GM23248 (cell line): ENCODE measurements at regions not wholly inside any gene's neighbourhood (a gene's known extent, or its start where the extent isn't known, plus 50 kb on each side); places are given as distances from the start of the nearest gene placed in this dataset.

Source experiments
- DNase-seq: peaks from one replicate; pipeline ENCODE4 v3.0.0-alpha.2; 2015
- H2AFZ ChIP-seq: fragments of 200-600 bp; sonication (generic); 2 replicates; pipeline ENCODE4 v1.6.1; 2016; ENCODE audit warnings: antibody characterized with exemption
- H3F3A ChIP-seq: fragments of 200-600 bp; sonication (generic); 2 replicates; pipeline ENCODE4 v1.6.1; 2016; ENCODE audit warnings: mild to moderate bottlenecking, antibody characterized with exemption, mixed run types; ENCODE audit not compliant: insufficient read depth
- H3K27ac ChIP-seq: fragments of 200-600 bp; sonication (generic); 2 replicates; pipeline ENCODE4 v1.5.1; 2016; ENCODE audit warnings: mild to moderate bottlenecking
- H3K27me3 ChIP-seq: fragments of 200-600 bp; sonication (generic); replicated peaks from 2 replicates; pipeline ENCODE4 v1.6.1; 2016; ENCODE audit warnings: mild to moderate bottlenecking; ENCODE audit not compliant: insufficient read depth
- H3K36me3 ChIP-seq: fragments of 200-600 bp; sonication (generic); 2 replicates; pipeline ENCODE4 v1.6.1; 2016; ENCODE audit warnings: low read depth, mild to moderate bottlenecking
- H3K4me1 ChIP-seq: fragments of 200-600 bp; sonication (generic); 2 replicates; pipeline ENCODE4 v1.6.1; 2016; ENCODE audit warnings: mild to moderate bottlenecking; ENCODE audit not compliant: insufficient read depth
- H3K4me2 ChIP-seq: fragments of 200-600 bp; sonication (generic); one replicate; pipeline ENCODE4 v1.6.1; 2016; ENCODE audit warnings: mild to moderate bottlenecking; ENCODE audit not compliant: unreplicated experiment
- H3K4me3 ChIP-seq: fragments of 200-600 bp; sonication (generic); 2 replicates; pipeline ENCODE4 v1.5.1; 2016; ENCODE audit warnings: mild to moderate bottlenecking
- H3K79me2 ChIP-seq: fragments of 200-600 bp; sonication (generic); 2 replicates; pipeline ENCODE4 v1.6.1; 2016; ENCODE audit warnings: mild to moderate bottlenecking; ENCODE audit not compliant: insufficient read depth
- H3K9ac ChIP-seq: fragments of 200-600 bp; sonication (generic); 2 replicates; pipeline ENCODE4 v1.6.1; 2016; ENCODE audit warnings: mild to moderate bottlenecking
- H3K9me2 ChIP-seq: fragments of 200-600 bp; sonication (generic); 2 replicates; pipeline ENCODE4 v1.6.1; 2016; ENCODE audit warnings: mixed run types, mild to moderate bottlenecking, moderate library complexity; ENCODE audit not compliant: insufficient read depth
- H3K9me3 ChIP-seq: fragments of 200-600 bp; sonication (generic); one replicate; pipeline ENCODE4 v1.6.1; 2017; ENCODE audit warnings: low read depth
- H4K20me1 ChIP-seq: fragments of 200-600 bp; sonication (generic); 2 replicates; pipeline ENCODE4 v1.6.0; 2016; ENCODE audit not compliant: insufficient read depth
- EZH2 ChIP-seq: fragments of 200-600 bp; sonication (generic); IDR thresholded peaks from 2 replicates; pipeline ENCODE4 v1.6.1; 2018; ENCODE audit warnings: antibody characterized with exemption, mild to moderate bottlenecking; ENCODE audit not compliant: insufficient read depth, poor library complexity, severe bottlenecking
- EZH2phosphoT487 ChIP-seq: fragments of 200-600 bp; sonication (generic); IDR thresholded peaks from 2 replicates; pipeline ENCODE4 v1.6.1; 2018; ENCODE audit warnings: antibody characterized with exemption, moderate library complexity, mild to moderate bottlenecking, low read depth; ENCODE audit not compliant: insufficient read depth
- whole genome bisulfite sequencing, 2 experiments: methylation state at CpG; one replicate each; pipeline ENCODE4 v1.1.6; 2015 to 2017; ENCODE audit warnings: low lambda C conversion rate in 2 of 2, low coverage in 1 of 2; ENCODE audit errors: missing lambda C conversion rate in 2 of 2; 5-methylcytosine and 5-hydroxymethylcytosine counted together
- in situ Hi-C: fragments of 300-500 bp; cut with MboI; formaldehyde crosslinking; loops from 2 replicates; pipeline ENCODE4 v1.15.0; 2020

DNA sequence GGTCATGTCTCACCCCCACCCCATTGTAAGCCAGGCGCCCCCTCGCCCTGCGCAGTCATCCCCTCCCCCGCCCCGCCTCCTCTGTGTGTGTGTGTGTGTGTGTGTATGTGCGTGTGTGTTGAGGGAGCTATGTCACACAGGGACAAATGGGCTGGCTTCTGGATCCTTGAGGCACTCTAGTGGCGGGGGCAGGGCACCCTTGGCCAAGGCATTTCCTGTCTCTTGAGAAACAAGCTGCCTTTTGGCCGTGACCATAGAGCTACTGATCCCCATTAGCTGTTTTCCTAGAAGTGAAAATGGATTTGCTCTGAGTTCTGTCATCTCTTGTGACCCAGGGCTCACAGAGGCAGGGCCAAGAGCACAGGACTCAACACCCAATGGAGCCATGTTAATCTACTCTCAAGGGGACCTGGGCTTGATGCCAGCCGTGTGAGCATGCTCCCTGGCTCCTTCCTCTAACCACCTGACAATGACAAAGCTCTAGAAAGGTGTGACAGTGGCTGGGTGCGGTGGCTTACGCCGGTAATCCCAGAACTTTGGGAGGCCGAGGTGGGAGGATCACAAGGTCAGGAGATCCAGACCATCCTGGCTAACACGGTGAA lies 162.5 kb upstream of the BCOR start:
- 84% methylated on average over 6 to 9 of the region's 14 CpGs for WGBS, 2 experiments
- TF ChIP-seq EZH2 (no peak), EZH2phosphoT487 (no peak)
- H3K4me2 ChIP-seq = no peak overlapping the region
- DNase-seq = peak; percentile 26
- no peaks in the 10 kb centered on the region for H3K36me3 ChIP-seq
- H3K27ac ChIP-seq = no peak overlapping the region
- H3F3A ChIP-seq = peaks cover 10% of the 10 kb centered on the region
- H3K9ac ChIP-seq = no peak overlapping the region
- peaks cover 15% of the 10 kb centered on the region for H3K4me1 ChIP-seq
- no peaks in the 10 kb centered on the region for H3K9me3 ChIP-seq
- no peaks in the 10 kb centered on the region for H4K20me1 ChIP-seq
- H3K27me3 ChIP-seq = no peaks in the 10 kb centered on the region
- in situ Hi-C loops = loop anchor here (25.0 kb wide), 1 partner anchor 523 kb away; no protein-coding TSS in a partner anchor
- no peak overlapping the region for H3K4me3 ChIP-seq
- H3K79me2 ChIP-seq = no peaks in the 10 kb centered on the region
- no peak overlapping the region for H2AFZ ChIP-seq
- H3K9me2 ChIP-seq = no peaks in the 10 kb centered on the region

GRCh38 chrX:40258909-40259308 lies 161.2 kb upstream of the BCOR start:
- WGBS, 2 experiments = 100% methylated on average over 6 of the region's 6 CpGs
- H3K4me2 ChIP-seq = no peak overlapping the region
- H3F3A ChIP-seq = peaks cover 10% of the 10 kb centered on the region
- H3K4me3 ChIP-seq = no peak overlapping the region
- no peak for DNase-seq
- no peaks in the 10 kb centered on the region for H3K9me3 ChIP-seq
- no peaks in the 10 kb centered on the region for H3K27me3 ChIP-seq
- H3K27ac ChIP-seq = no peak overlapping the region
- H3K36me3 ChIP-seq = no peaks in the 10 kb centered on the region
- H3K4me1 ChIP-seq = peaks cover 15% of the 10 kb centered on the region
- TF ChIP-seq EZH2phosphoT487 (no peak), EZH2 (no peak)
- H2AFZ ChIP-seq = no peak overlapping the region
- H3K9me2 ChIP-seq = no peaks in the 10 kb centered on the region
- no peaks in the 10 kb centered on the region for H4K20me1 ChIP-seq
- in situ Hi-C loops = loop anchor here (25.0 kb wide), 1 partner anchor 522 kb away; no protein-coding TSS in a partner anchor
- H3K79me2 ChIP-seq = no peaks in the 10 kb centered on the region
- no peak overlapping the region for H3K9ac ChIP-seq

DNA sequence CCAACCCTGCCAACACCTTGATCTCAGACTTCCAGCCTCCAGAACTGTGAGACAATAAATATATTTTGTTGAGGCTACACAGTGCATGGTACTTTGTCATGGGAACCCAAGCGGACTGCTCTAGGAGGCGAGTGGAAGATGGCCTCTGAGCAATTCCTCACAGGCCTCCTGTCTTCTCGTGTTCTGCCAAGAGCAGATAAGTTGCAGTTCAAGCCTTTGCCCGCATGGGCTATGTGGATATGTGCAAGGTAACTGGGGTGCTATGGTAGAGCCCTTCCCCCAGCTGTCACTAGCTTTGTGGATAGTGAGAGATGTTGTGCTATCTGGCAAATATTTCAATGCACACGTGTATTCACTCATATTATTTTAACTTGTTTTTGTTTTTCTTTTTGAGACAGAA lies 156.0 kb upstream of the BCOR start:
- DNase-seq = no peak
- Histone ChIP-seq H3K4me1 (no peaks in the 10 kb centered on the region), H3K79me2 (no peaks in the 10 kb centered on the region), H3K9me2 (no peaks in the 10 kb centered on the region), H4K20me1 (no peaks in the 10 kb centered on the region), H3K4me2 (no peak overlapping the region), H3F3A (no peaks in the 10 kb centered on the region), H3K4me3 (no peak overlapping the region), H3K27me3 (no peaks in the 10 kb centered on the region), H2AFZ (no peak overlapping the region), H3K9me3 (no peaks in the 10 kb centered on the region), H3K36me3 (no peaks in the 10 kb centered on the region), H3K27ac (no peak overlapping the region), H3K9ac (no peak overlapping the region)
- in situ Hi-C loops = loop anchor here (25.0 kb wide), 1 partner anchor 516 kb away; no protein-coding TSS in a partner anchor
- no peak for TF ChIP-seq EZH2
- TF ChIP-seq EZH2phosphoT487 = no peak
- WGBS, 2 experiments = 55 to 61% methylated on average over 5 of the region's 5 CpGs

- Histone ChIP-seq H3K4me3 (no peak overlapping the region), H3K9ac (no peak overlapping the region), H3K36me3 (no peaks in the 10 kb centered on the region), H3K9me3 (no peaks in the 10 kb centered on the region), H3K27me3 (no peaks in the 10 kb centered on the region), H3K27ac (no peak overlapping the region), H2AFZ (no peak overlapping the region), H3F3A (no peaks in the 10 kb centered on the region), H3K4me2 (no peak overlapping the region), H3K9me2 (no peaks in the 10 kb centered on the region), H4K20me1 (no peaks in the 10 kb centered on the region), H3K79me2 (no peaks in the 10 kb centered on the region), H3K4me1 (no peaks in the 10 kb centered on the region)
- in situ Hi-C loops = no loop called here
- DNase-seq = no peak
- WGBS, 2 experiments = 80 to 82% methylated on average over 5 of the region's 5 CpGs
- TF ChIP-seq EZH2phosphoT487 (no peak), EZH2 (no peak)
These were observed 151.8 kb upstream of the BCOR start for GRCh38 chrX:40249582-40249981.
